ENCODE measurements at regions not wholly inside any gene's neighbourhood (a gene's known extent, or its start where the extent isn't known, plus 50 kb on each side); places are given as distances from the start of the nearest gene placed in this dataset.
A peak's percentile ranks its signal among the peaks of the same experiment; 100 is the strongest.
"Not testable (repeated sequence)": the region's sequence is repeated elsewhere in the genome, so short reads cannot be mapped to it uniquely, and the experiment has no call there.

- Histone ChIP-seq H3K4me1 (ENCODE audit: control insufficient read depth in 2 of 2, insufficient read depth in 2 of 2, low read length in 2 of 2) (no peaks in the 10 kb centered on the region), H3K4me3 (ENCODE audit: low read length in 2 of 2) (no peak overlapping the region), H3K36me3 (ENCODE audit: control insufficient read depth in 2 of 2, insufficient read depth in 2 of 2, low read length in 1 of 2) (no peaks in the 10 kb centered on the region), H3K27ac (ENCODE audit: low read depth in 1 of 2, low read length in 1 of 2) (no peak overlapping the region), H3K9me3 (ENCODE audit: control insufficient read depth in 2 of 2, insufficient read depth in 1 of 2, low read length in 1 of 2) (peaks cover 0 to 3% of the 10 kb centered on the region in 2 donors), H3K27me3 (ENCODE audit: control insufficient read depth in 2 of 2, insufficient read depth in 1 of 2, low read length in 1 of 2) (no peaks in the 10 kb centered on the region)
- 77% methylated on average over 10 of the region's 10 CpGs for WGBS
- DNase-seq (ENCODE audit: low read depth in 6 of 9, low spot score in 9 of 9): no peak
These were observed 114.5 kb downstream of the TMEM130 start for GRCh38 chr7:98755138-98755898.

- WGBS: 95% methylated on average over 5 of the region's 5 CpGs
- peaks cover 0 to 3% of the 10 kb centered on the region in 2 donors for H3K9me3 ChIP-seq (ENCODE audit: control insufficient read depth in 2 of 2, insufficient read depth in 1 of 2, low read length in 1 of 2)
- H3K4me3 ChIP-seq (ENCODE audit: low read length in 2 of 2): no peak overlapping the region
- H3K27me3 ChIP-seq (ENCODE audit: control insufficient read depth in 2 of 2, insufficient read depth in 1 of 2, low read length in 1 of 2): no peaks in the 10 kb centered on the region
- DNase-seq (ENCODE audit: low read depth in 6 of 9, low spot score in 9 of 9): no peak
- no peaks in the 10 kb centered on the region for H3K36me3 ChIP-seq (ENCODE audit: control insufficient read depth in 2 of 2, insufficient read depth in 2 of 2, low read length in 1 of 2)
- H3K27ac ChIP-seq (ENCODE audit: low read depth in 1 of 2, low read length in 1 of 2): no peak overlapping the region
- no peaks in the 10 kb centered on the region for H3K4me1 ChIP-seq (ENCODE audit: control insufficient read depth in 2 of 2, insufficient read depth in 2 of 2, low read length in 2 of 2)
These were observed 111.7 kb downstream of the TMEM130 start for GRCh38 chr7:98758157-98758556.

GRCh38 chr7:98760201-98760651 is 109.6 kb downstream of the TMEM130 start:
- Histone ChIP-seq H3K27me3 (ENCODE audit: control insufficient read depth in 2 of 2, insufficient read depth in 1 of 2, low read length in 1 of 2) (no peaks in the 10 kb centered on the region), H3K36me3 (ENCODE audit: control insufficient read depth in 2 of 2, insufficient read depth in 2 of 2, low read length in 1 of 2) (no peaks in the 10 kb centered on the region), H3K9me3 (ENCODE audit: control insufficient read depth in 2 of 2, insufficient read depth in 1 of 2, low read length in 1 of 2) (peaks cover 0 to 3% of the 10 kb centered on the region in 2 donors), H3K27ac (ENCODE audit: low read depth in 1 of 2, low read length in 1 of 2) (no peak overlapping the region), H3K4me3 (ENCODE audit: low read length in 2 of 2) (no peak overlapping the region), H3K4me1 (ENCODE audit: control insufficient read depth in 2 of 2, insufficient read depth in 2 of 2, low read length in 2 of 2) (no peaks in the 10 kb centered on the region)
- DNase-seq (ENCODE audit: low read depth in 6 of 9, low spot score in 9 of 9): no peak
- 74% methylated on average over 8 of the region's 8 CpGs for WGBS

- no peak overlapping the region for H3K27ac ChIP-seq (ENCODE audit: low read depth in 1 of 2, low read length in 1 of 2)
- H3K9me3 ChIP-seq (ENCODE audit: control insufficient read depth in 2 of 2, insufficient read depth in 1 of 2, low read length in 1 of 2): peaks cover 0 to 3% of the 10 kb centered on the region in 2 donors
- H3K4me3 ChIP-seq (ENCODE audit: low read length in 2 of 2): no peak overlapping the region
- no peak for DNase-seq (ENCODE audit: low read depth in 6 of 9, low spot score in 9 of 9)
- no peaks in the 10 kb centered on the region for H3K27me3 ChIP-seq (ENCODE audit: control insufficient read depth in 2 of 2, insufficient read depth in 1 of 2, low read length in 1 of 2)
- no peaks in the 10 kb centered on the region for H3K4me1 ChIP-seq (ENCODE audit: control insufficient read depth in 2 of 2, insufficient read depth in 2 of 2, low read length in 2 of 2)
- no peaks in the 10 kb centered on the region for H3K36me3 ChIP-seq (ENCODE audit: control insufficient read depth in 2 of 2, insufficient read depth in 2 of 2, low read length in 1 of 2)
- WGBS: 90% methylated on average over 1 of the region's 1 CpG
These were observed 108.6 kb downstream of the TMEM130 start for GRCh38 chr7:98761225-98761624.

- H3K27ac ChIP-seq (ENCODE audit: low read depth in 1 of 2, low read length in 1 of 2): no peak overlapping the region
- H3K27me3 ChIP-seq (ENCODE audit: control insufficient read depth in 2 of 2, insufficient read depth in 1 of 2, low read length in 1 of 2): no peaks in the 10 kb centered on the region
- H3K4me1 ChIP-seq (ENCODE audit: control insufficient read depth in 2 of 2, insufficient read depth in 2 of 2, low read length in 2 of 2): no peaks in the 10 kb centered on the region
- peaks cover 0 to 3% of the 10 kb centered on the region in 2 donors for H3K9me3 ChIP-seq (ENCODE audit: control insufficient read depth in 2 of 2, insufficient read depth in 1 of 2, low read length in 1 of 2)
- WGBS: 88% methylated on average over 4 of the region's 4 CpGs
- DNase-seq (ENCODE audit: low read depth in 6 of 9, low spot score in 9 of 9): no peak
- H3K4me3 ChIP-seq (ENCODE audit: low read length in 2 of 2): no peak overlapping the region
- no peaks in the 10 kb centered on the region for H3K36me3 ChIP-seq (ENCODE audit: control insufficient read depth in 2 of 2, insufficient read depth in 2 of 2, low read length in 1 of 2)
These were observed 107.2 kb downstream of the TMEM130 start for GRCh38 chr7:98762620-98763019.

GRCh38 chr7:98763441-98763840 is 106.4 kb downstream of the TMEM130 start:
- Histone ChIP-seq H3K27ac (ENCODE audit: low read depth in 1 of 2, low read length in 1 of 2) (no peak overlapping the region), H3K4me1 (ENCODE audit: control insufficient read depth in 2 of 2, insufficient read depth in 2 of 2, low read length in 2 of 2) (no peaks in the 10 kb centered on the region), H3K4me3 (ENCODE audit: low read length in 2 of 2) (no peak overlapping the region), H3K9me3 (ENCODE audit: control insufficient read depth in 2 of 2, insufficient read depth in 1 of 2, low read length in 1 of 2) (peaks cover 0 to under 1% of the 10 kb centered on the region in 2 donors), H3K36me3 (ENCODE audit: control insufficient read depth in 2 of 2, insufficient read depth in 2 of 2, low read length in 1 of 2) (no peaks in the 10 kb centered on the region), H3K27me3 (ENCODE audit: control insufficient read depth in 2 of 2, insufficient read depth in 1 of 2, low read length in 1 of 2) (no peaks in the 10 kb centered on the region)
- no peak for DNase-seq (ENCODE audit: low read depth in 6 of 9, low spot score in 9 of 9)
- WGBS: 33% methylated on average over 8 of the region's 8 CpGs

- DNase-seq (ENCODE audit: low read depth in 6 of 9, low spot score in 9 of 9): no peak
- Histone ChIP-seq H3K4me1 (ENCODE audit: control insufficient read depth in 2 of 2, insufficient read depth in 2 of 2, low read length in 2 of 2) (no peaks in the 10 kb centered on the region), H3K4me3 (ENCODE audit: low read length in 2 of 2) (no peak overlapping the region), H3K9me3 (ENCODE audit: control insufficient read depth in 2 of 2, insufficient read depth in 1 of 2, low read length in 1 of 2) (no peaks in the 10 kb centered on the region), H3K27ac (ENCODE audit: low read depth in 1 of 2, low read length in 1 of 2) (no peak overlapping the region), H3K27me3 (ENCODE audit: control insufficient read depth in 2 of 2, insufficient read depth in 1 of 2, low read length in 1 of 2) (no peaks in the 10 kb centered on the region), H3K36me3 (ENCODE audit: control insufficient read depth in 2 of 2, insufficient read depth in 2 of 2, low read length in 1 of 2) (no peaks in the 10 kb centered on the region)
- WGBS: 91% methylated on average over 8 of the region's 8 CpGs
These were observed 104.9 kb downstream of the TMEM130 start for GRCh38 chr7:98764946-98765345.

GRCh38 chr7:98770085-98770484 is 99.7 kb downstream of the TMEM130 start:
- 96% methylated on average over 5 of the region's 5 CpGs for WGBS
- DNase-seq (ENCODE audit: low read depth in 6 of 9, low spot score in 9 of 9); H3K4me1 ChIP-seq (ENCODE audit: control insufficient read depth in 2 of 2, insufficient read depth in 2 of 2, low read length in 2 of 2); H3K4me3 ChIP-seq (ENCODE audit: low read length in 2 of 2); H3K27ac ChIP-seq (ENCODE audit: low read depth in 1 of 2, low read length in 1 of 2); H3K9me3 ChIP-seq (ENCODE audit: control insufficient read depth in 2 of 2, insufficient read depth in 1 of 2, low read length in 1 of 2); H3K36me3 ChIP-seq (ENCODE audit: control insufficient read depth in 2 of 2, insufficient read depth in 2 of 2, low read length in 1 of 2); H3K27me3 ChIP-seq (ENCODE audit: control insufficient read depth in 2 of 2, insufficient read depth in 1 of 2, low read length in 1 of 2): not testable (repeated sequence)

GRCh38 chr7:98771519-98771918 is 98.3 kb downstream of the TMEM130 start:
- no peaks in the 10 kb centered on the region for H3K9me3 ChIP-seq (ENCODE audit: control insufficient read depth in 2 of 2, insufficient read depth in 1 of 2, low read length in 1 of 2)
- H3K36me3 ChIP-seq (ENCODE audit: control insufficient read depth in 2 of 2, insufficient read depth in 2 of 2, low read length in 1 of 2): no peaks in the 10 kb centered on the region
- WGBS: 17% methylated on average over 6 of the region's 6 CpGs
- DNase-seq (ENCODE audit: low read depth in 6 of 9, low spot score in 9 of 9): peak in 1 of 9 donors; percentile 12
- H3K4me1 ChIP-seq (ENCODE audit: control insufficient read depth in 2 of 2, insufficient read depth in 2 of 2, low read length in 2 of 2): no peaks in the 10 kb centered on the region
- H3K27ac ChIP-seq (ENCODE audit: low read depth in 1 of 2, low read length in 1 of 2): no peak overlapping the region
- no peak overlapping the region for H3K4me3 ChIP-seq (ENCODE audit: low read length in 2 of 2)
- H3K27me3 ChIP-seq (ENCODE audit: control insufficient read depth in 2 of 2, insufficient read depth in 1 of 2, low read length in 1 of 2): peaks cover 0 to 4% of the 10 kb centered on the region in 2 donors
